ENCODE measurements at regions not wholly inside any gene's neighbourhood (a gene's known extent, or its start where the extent isn't known, plus 50 kb on each side); places are given as distances from the start of the nearest gene placed in this dataset.

GRCh38 chr10:63899673-63900300 is 378.6 kb downstream of the REEP3 start:
- H3K9me3 ChIP-seq, result no peaks in the 10 kb centered on the region
- intact Hi-C loops (cut with DNase I, micrococcal nuclease), result no loop called here
- no peaks in the 10 kb centered on the region for H3K4me1 ChIP-seq (ENCODE audit: low read depth)
- DNase-seq (no peak), ATAC-seq (no peak)
- TF ChIP-seq, protein P1, sequence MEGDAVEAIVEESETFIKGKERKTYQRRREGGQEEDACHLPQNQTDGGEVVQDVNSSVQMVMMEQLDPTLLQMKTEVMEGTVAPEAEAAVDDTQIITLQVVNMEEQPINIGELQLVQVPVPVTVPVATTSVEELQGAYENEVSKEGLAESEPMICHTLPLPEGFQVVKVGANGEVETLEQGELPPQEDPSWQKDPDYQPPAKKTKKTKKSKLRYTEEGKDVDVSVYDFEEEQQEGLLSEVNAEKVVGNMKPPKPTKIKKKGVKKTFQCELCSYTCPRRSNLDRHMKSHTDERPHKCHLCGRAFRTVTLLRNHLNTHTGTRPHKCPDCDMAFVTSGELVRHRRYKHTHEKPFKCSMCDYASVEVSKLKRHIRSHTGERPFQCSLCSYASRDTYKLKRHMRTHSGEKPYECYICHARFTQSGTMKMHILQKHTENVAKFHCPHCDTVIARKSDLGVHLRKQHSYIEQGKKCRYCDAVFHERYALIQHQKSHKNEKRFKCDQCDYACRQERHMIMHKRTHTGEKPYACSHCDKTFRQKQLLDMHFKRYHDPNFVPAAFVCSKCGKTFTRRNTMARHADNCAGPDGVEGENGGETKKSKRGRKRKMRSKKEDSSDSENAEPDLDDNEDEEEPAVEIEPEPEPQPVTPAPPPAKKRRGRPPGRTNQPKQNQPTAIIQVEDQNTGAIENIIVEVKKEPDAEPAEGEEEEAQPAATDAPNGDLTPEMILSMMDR (IDR thresholded peaks at IDR 0.05), result no peak
- H3K36me3 ChIP-seq (ENCODE audit: low read depth), result no peaks in the 10 kb centered on the region
- no peak overlapping the region for H3K4me3 ChIP-seq

DNA sequence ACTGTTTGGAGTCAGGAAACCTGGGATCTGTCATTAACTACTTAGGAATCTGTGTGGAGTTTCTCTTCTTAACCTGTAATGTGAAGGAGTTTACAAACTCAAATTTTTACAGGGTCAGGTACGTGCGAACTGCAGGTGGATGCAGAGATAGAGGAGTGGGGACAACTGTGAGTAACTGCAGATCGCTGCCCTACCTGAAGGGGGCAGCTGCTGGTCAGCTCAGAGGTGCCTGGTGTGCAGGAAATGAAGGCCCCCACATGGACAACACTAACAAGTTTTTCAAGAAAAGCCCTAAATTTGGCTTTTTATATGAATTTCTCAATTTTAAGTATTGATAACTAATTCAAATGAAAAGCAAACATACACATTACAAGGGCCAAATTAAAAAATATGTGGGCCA is 380.0 kb downstream of the REEP3 start:
- no peak for ATAC-seq
- intact Hi-C loops (cut with DNase I, micrococcal nuclease), result no loop called here
- TF ChIP-seq, protein P1 (IDR thresholded peaks at IDR 0.05), result no peak

GRCh38 chr10:63901881-63902280 is 380.7 kb downstream of the REEP3 start:
- intact Hi-C loops (cut with DNase I, micrococcal nuclease), result no loop called here

More for the DNA sequence above, 380.0 kb downstream of the REEP3 start:
- no peaks in the 10 kb centered on the region for H3K9me3 ChIP-seq
- DNase-seq, result no peak
- H3K4me1 ChIP-seq (ENCODE audit: low read depth), result no peaks in the 10 kb centered on the region
- H3K4me3 ChIP-seq, result no peak overlapping the region
- no peaks in the 10 kb centered on the region for H3K36me3 ChIP-seq (ENCODE audit: low read depth)

DNA sequence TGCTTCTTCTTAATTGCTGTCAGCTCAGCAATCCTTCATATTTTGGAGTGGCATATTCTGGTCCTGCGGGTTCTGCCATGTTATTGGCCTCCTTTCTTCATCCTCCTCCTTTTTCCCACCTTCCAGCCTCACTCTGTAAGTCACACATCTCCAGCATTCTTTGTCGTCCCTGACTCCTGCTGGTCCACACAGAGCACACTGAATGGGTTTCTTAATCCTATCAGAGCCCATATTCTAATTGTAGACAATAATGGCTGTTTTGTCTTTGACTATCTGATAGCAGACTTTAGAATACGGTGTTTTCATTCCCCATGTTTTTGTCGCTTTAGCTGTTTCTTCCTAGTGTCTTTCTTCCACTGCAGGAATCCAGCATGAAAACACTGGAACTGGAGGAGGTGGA is 389.6 kb downstream of the REEP3 start:
- intact Hi-C loops (cut with DNase I, micrococcal nuclease), result no loop called here
- ATAC-seq, result no peak
- TF ChIP-seq, protein P1 (IDR thresholded peaks at IDR 0.05), result no peak
- H3K4me3 ChIP-seq, result no peak overlapping the region
- no peak for DNase-seq
- H3K4me1 ChIP-seq (ENCODE audit: low read depth), result no peaks in the 10 kb centered on the region
- H3K9me3 ChIP-seq, result no peaks in the 10 kb centered on the region
- no peaks in the 10 kb centered on the region for H3K36me3 ChIP-seq (ENCODE audit: low read depth)

More at GRCh38 chr10:63901881-63902280, 380.7 kb downstream of the REEP3 start:
- TF ChIP-seq, protein P1 (IDR thresholded peaks at IDR 0.05), result no peak
- Histone ChIP-seq H3K36me3 (ENCODE audit: low read depth) (no peaks in the 10 kb centered on the region), H3K4me3 (no peak overlapping the region), H3K9me3 (no peaks in the 10 kb centered on the region), H3K4me1 (ENCODE audit: low read depth) (no peaks in the 10 kb centered on the region)
- ATAC-seq, result no peak
- DNase-seq, result no peak

DNA sequence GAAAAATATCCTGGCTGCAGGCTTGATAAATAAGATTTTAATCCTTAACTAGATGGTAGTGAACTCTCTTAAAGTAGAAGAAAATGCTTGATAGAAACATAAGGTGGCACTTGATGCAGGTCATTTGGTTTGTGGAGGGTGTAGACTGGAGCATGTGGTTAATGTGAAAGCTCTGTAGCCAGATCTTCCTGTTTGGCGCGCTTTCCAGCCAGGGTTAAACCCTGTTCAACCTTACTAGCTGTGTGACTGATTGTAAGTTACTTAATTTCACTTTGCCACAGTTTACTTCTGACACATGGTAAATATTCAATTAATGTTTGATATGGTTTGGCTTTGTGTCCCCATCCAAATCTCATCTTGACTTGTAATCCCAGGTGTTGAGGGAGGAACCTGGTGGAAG is 394.0 kb downstream of the REEP3 start:
- no peaks in the 10 kb centered on the region for H3K4me1 ChIP-seq (ENCODE audit: low read depth)
- ATAC-seq (no peak), DNase-seq (no peak)
- no peak overlapping the region for H3K4me3 ChIP-seq
- TF ChIP-seq, protein P1 (IDR thresholded peaks at IDR 0.05), result no peak
- H3K36me3 ChIP-seq (ENCODE audit: low read depth), result no peaks in the 10 kb centered on the region
- intact Hi-C loops (cut with DNase I, micrococcal nuclease), result no loop called here
- no peaks in the 10 kb centered on the region for H3K9me3 ChIP-seq

DNA sequence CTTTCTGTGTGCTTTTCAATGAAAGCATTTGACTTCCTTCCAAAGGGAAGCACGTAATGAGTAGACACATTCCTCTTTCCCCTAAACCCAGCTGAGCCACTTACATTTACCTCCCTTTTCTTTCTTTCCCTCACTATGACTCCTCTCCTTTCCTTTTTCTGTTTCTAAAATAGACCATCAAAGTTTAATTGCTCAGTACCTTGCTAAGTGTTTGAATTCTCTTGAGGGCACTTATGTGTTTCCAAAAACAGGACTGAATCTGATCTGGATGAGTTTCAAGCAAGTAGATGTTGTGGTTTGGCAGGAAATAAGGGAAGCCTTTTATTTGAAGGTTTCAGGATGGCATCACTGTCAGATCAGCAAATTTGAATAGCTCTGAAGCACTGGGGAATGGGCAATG is 396.2 kb downstream of the REEP3 start:
- ATAC-seq, result no peak
- Histone ChIP-seq H3K36me3 (ENCODE audit: low read depth) (no peaks in the 10 kb centered on the region), H3K9me3 (no peaks in the 10 kb centered on the region), H3K4me1 (ENCODE audit: low read depth) (no peaks in the 10 kb centered on the region), H3K4me3 (no peak overlapping the region)
- no peak for DNase-seq
- TF ChIP-seq, protein P1 (IDR thresholded peaks at IDR 0.05), result no peak
- intact Hi-C loops (cut with DNase I, micrococcal nuclease), result no loop called here
